ENCODE measurements at regions not wholly inside any gene's neighbourhood (a gene's known extent, or its start where the extent isn't known, plus 50 kb on each side); places are given as distances from the start of the nearest gene placed in this dataset.

- no peak for TF ChIP-seq EGR1 (IDR thresholded peaks at IDR 0.05; ENCODE audit: low read depth)
- TF ChIP-seq POLR2A (IDR thresholded peaks at IDR 0.05; ENCODE audit: borderline replicate concordance, extremely low read depth, insufficient read depth, insufficient read length) = no peak
- TF ChIP-seq EZH2 (IDR thresholded peaks at IDR 0.05) = no peak
- no peak for TF ChIP-seq CBX3 (IDR thresholded peaks at IDR 0.05; ENCODE audit: low read depth)
Measured at GRCh38 chr6:71496018-71496721, 207.6 kb downstream of the OGFRL1 start (continued).

- intact Hi-C loops (cut with micrococcal nuclease) = no loop called here
- H3K27ac ChIP-seq (ENCODE audit: low read depth, low read length) = no peak overlapping the region
- H3K9ac ChIP-seq (ENCODE audit: low read length) = no peak overlapping the region
- no peak for TF ChIP-seq CTCF (IDR thresholded peaks at IDR 0.05 in 2 of 3, conservative IDR thresholded peaks at IDR 0.05 in 1 of 3; ENCODE audit: borderline replicate concordance in 1 of 3, insufficient read depth in 1 of 3, low read depth in 2 of 3, low read length in 2 of 3)
- TF ChIP-seq FOSL1 (IDR thresholded peaks at IDR 0.05; ENCODE audit: low read depth) = no peak
- TF ChIP-seq CEBPB (IDR thresholded peaks at IDR 0.05; ENCODE audit: low read depth) = no peak
- TF ChIP-seq EZH2phosphoT487 (IDR thresholded peaks at IDR 0.05; ENCODE audit: borderline replicate concordance) = no peak
- no peak for TF ChIP-seq EZH2 (IDR thresholded peaks at IDR 0.05)
- TF ChIP-seq SIN3A (IDR thresholded peaks at IDR 0.05; ENCODE audit: low read depth) = no peak
- no peak for TF ChIP-seq ZFX (IDR thresholded peaks at IDR 0.05)
- TF ChIP-seq POLR2AphosphoS5 (IDR thresholded peaks at IDR 0.05; ENCODE audit: low read depth, low read length) = no peak
- no peak for TF ChIP-seq RAD21 (IDR thresholded peaks at IDR 0.05; ENCODE audit: low read depth)
- no peak for TF ChIP-seq MAX (IDR thresholded peaks at IDR 0.05)
- no peaks in the 10 kb centered on the region for H3K9me3 ChIP-seq (ENCODE audit: control insufficient read depth in 1 of 2, insufficient read depth in 1 of 2, low read depth in 1 of 2, low read length in 2 of 2)
- H3K27me3 ChIP-seq (ENCODE audit: insufficient read depth, low read length) = no peaks in the 10 kb centered on the region
- H4K20me1 ChIP-seq (ENCODE audit: insufficient read depth) = no peaks in the 10 kb centered on the region
- H2AFZ ChIP-seq (ENCODE audit: low read depth, low read length, poor library complexity, severe bottlenecking) = no peak overlapping the region
- POLR2A ChIA-PET = no interaction called here
- H3K4me3 ChIP-seq (replicated peaks in 1 of 2; ENCODE audit: low read depth in 1 of 2, low read length in 2 of 2) = no peak overlapping the region
- H3K4me2 ChIP-seq (ENCODE audit: low read length) = no peak overlapping the region
- CTCF ChIA-PET = no interaction called here
- DNase-seq (ENCODE audit: low read depth, low spot score) (no peak), ATAC-seq (no peak)
- RAD21 ChIA-PET (ENCODE audit: low non-redundant PET in 1 of 2, low total read pairs in 2 of 2, uncharacterized antibody in 2 of 2, unreplicated experiment in 2 of 2) = no interaction called here
- H3K79me2 ChIP-seq (ENCODE audit: insufficient read depth, low read length) = no peaks in the 10 kb centered on the region
- H3K9me2 ChIP-seq (ENCODE audit: insufficient read depth) = no peaks in the 10 kb centered on the region
- H3K36me3 ChIP-seq (ENCODE audit: control insufficient read depth in 1 of 2, insufficient read depth in 2 of 2, low read length in 2 of 2) = no peaks in the 10 kb centered on the region
- peaks cover 0 to 5% of the 10 kb centered on the region in 2 experiments; a peak in 1 of 4 replicates for H3K4me1 ChIP-seq (ENCODE audit: control insufficient read depth in 1 of 2, insufficient read depth in 2 of 2, low read length in 2 of 2)
- no TSS peak for BruUV-seq (replicated peaks)
Measured at GRCh38 chr6:71496722-71497033, 208.1 kb downstream of the OGFRL1 start.

All from HCT116 (cell line).